HCT116 (cell line): ENCODE measurements at regions not wholly inside any gene's neighbourhood (a gene's known extent, or its start where the extent isn't known, plus 50 kb on each side); places are given as distances from the start of the nearest gene placed in this dataset.
"Not testable (repeated sequence)": the region's sequence is repeated elsewhere in the genome, so short reads cannot be mapped to it uniquely, and the experiment has no call there.

Experiments used
- CBX3 ChIP-seq: IDR thresholded peaks from 2 replicates; pipeline ENCODE4 v1.6.1; 2012; ENCODE audit warnings: low read depth
- SP1 ChIP-seq: IDR thresholded peaks from 2 replicates; pipeline ENCODE4 v1.6.1; 2012; ENCODE audit warnings: low read depth
- TF ChIP-seq, protein P1 (sequence below), 3 experiments: fragments of 200-600 bp in 1 of 3; sonication (generic) in 1 of 3; IDR thresholded peaks in 2 of 3; conservative IDR thresholded peaks in 1 of 3; 2 replicates each; pipeline ENCODE4 v1.5.1; 2012 to 2017; ENCODE audit warnings: low read depth in 2 of 3, low read length in 2 of 3, antibody characterized with exemption in 1 of 3, borderline replicate concordance in 1 of 3, control low read depth in 1 of 3, mild to moderate bottlenecking in 1 of 3, mixed read lengths in 1 of 3, mixed run types in 1 of 3, moderate library complexity in 1 of 3; ENCODE audit not compliant: insufficient read depth in 1 of 3

DNA sequence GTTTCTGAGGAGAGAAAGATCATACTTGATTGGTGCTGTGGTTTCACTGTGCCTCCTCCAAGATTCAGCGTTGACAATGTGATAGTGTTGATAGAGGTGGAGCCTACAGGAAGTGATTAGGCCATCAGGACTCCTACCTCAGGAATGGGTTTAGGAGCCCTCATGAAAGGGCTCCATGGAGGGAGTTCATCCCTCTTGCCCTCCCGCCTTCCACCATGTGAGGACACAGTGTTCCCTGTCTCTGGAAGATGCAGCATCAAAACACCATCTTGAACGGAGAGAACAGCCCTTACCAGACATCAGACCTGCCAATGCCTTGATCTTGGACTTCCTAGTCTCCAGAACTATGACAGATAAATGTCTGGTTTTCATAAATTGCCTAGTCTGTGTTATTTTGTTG is 156.7 kb downstream of the FOXD4L6 start:
- not testable (repeated sequence) for TF ChIP-seq CBX3, SP1
- TF ChIP-seq, protein P1, sequence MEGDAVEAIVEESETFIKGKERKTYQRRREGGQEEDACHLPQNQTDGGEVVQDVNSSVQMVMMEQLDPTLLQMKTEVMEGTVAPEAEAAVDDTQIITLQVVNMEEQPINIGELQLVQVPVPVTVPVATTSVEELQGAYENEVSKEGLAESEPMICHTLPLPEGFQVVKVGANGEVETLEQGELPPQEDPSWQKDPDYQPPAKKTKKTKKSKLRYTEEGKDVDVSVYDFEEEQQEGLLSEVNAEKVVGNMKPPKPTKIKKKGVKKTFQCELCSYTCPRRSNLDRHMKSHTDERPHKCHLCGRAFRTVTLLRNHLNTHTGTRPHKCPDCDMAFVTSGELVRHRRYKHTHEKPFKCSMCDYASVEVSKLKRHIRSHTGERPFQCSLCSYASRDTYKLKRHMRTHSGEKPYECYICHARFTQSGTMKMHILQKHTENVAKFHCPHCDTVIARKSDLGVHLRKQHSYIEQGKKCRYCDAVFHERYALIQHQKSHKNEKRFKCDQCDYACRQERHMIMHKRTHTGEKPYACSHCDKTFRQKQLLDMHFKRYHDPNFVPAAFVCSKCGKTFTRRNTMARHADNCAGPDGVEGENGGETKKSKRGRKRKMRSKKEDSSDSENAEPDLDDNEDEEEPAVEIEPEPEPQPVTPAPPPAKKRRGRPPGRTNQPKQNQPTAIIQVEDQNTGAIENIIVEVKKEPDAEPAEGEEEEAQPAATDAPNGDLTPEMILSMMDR (IDR thresholded peaks at IDR 0.05 in 2 of 3, conservative IDR thresholded peaks at IDR 0.05 in 1 of 3; ENCODE audit: borderline replicate concordance in 1 of 3, insufficient read depth in 1 of 3, low read depth in 2 of 3, low read length in 2 of 3): not testable (repeated sequence)
